Liver (tissue), 3 donors: ENCODE measurements at regions not wholly inside any gene's neighbourhood (a gene's known extent, or its start where the extent isn't known, plus 50 kb on each side); places are given as distances from the start of the nearest gene placed in this dataset.

Experiments
- EGR1 ChIP-seq, 2 donors: IDR thresholded peaks; 2 replicates each; pipeline ENCODE4 v1.6.1; 2016 to 2018; ENCODE audit warnings: antibody characterized with exemption in 2 of 2, low read depth in 2 of 2
- FOXA1 ChIP-seq: IDR thresholded peaks from 2 replicates; pipeline ENCODE4 v1.6.1; 2016; ENCODE audit warnings: antibody characterized with exemption
- GABPA ChIP-seq, 2 donors: IDR thresholded peaks in 1 of 2; conservative IDR thresholded peaks in 1 of 2; 2 replicates each; pipeline ENCODE4 v1.6.1; 2016; ENCODE audit warnings: antibody characterized with exemption in 2 of 2, mild to moderate bottlenecking in 1 of 2, moderate library complexity in 1 of 2
- HNF4G ChIP-seq: IDR thresholded peaks from 2 replicates; pipeline ENCODE4 v1.6.1; 2016; ENCODE audit warnings: antibody characterized with exemption
- JUND ChIP-seq, 2 donors: IDR thresholded peaks; 2 replicates each; pipeline ENCODE4 v1.6.1; 2016; ENCODE audit warnings: antibody characterized with exemption in 2 of 2
- MAX ChIP-seq: IDR thresholded peaks from 2 replicates; pipeline ENCODE4 v1.6.1; 2016; ENCODE audit warnings: antibody characterized with exemption
- NR2F2 ChIP-seq: IDR thresholded peaks from 2 replicates; pipeline ENCODE4 v1.6.1; 2016; ENCODE audit warnings: antibody characterized with exemption
- RAD21 ChIP-seq, 2 donors: IDR thresholded peaks; 2 replicates each; pipeline ENCODE4 v1.6.1; 2016; ENCODE audit warnings: antibody characterized with exemption in 2 of 2, mild to moderate bottlenecking in 2 of 2
- REST ChIP-seq: IDR thresholded peaks from 2 replicates; pipeline ENCODE4 v1.6.1; 2016; ENCODE audit warnings: antibody characterized with exemption, mild to moderate bottlenecking
- SP1 ChIP-seq: IDR thresholded peaks from 2 replicates; pipeline ENCODE4 v1.6.1; 2018; ENCODE audit warnings: antibody characterized with exemption, mild to moderate bottlenecking
- TAF1 ChIP-seq: conservative IDR thresholded peaks from 2 replicates; pipeline ENCODE4 v1.6.1; 2016; ENCODE audit warnings: antibody characterized with exemption, mild to moderate bottlenecking
- YY1 ChIP-seq: IDR thresholded peaks from 2 replicates; pipeline ENCODE4 v1.6.1; 2016; ENCODE audit warnings: antibody characterized with exemption, mild to moderate bottlenecking
- TF ChIP-seq, protein P1 (sequence below): fragments of 150-350 bp; IDR thresholded peaks from 2 replicates; pipeline ENCODE4 v1.5.1; 2017; ENCODE audit warnings: improper control_type of control experiment, low read depth, low read length; ENCODE audit not compliant: missing input control
- TF ChIP-seq, protein P2 (sequence below): IDR thresholded peaks from 2 replicates; pipeline ENCODE4 v1.6.1; 2016; ENCODE audit warnings: antibody characterized with exemption
- donor health status: healthy.
- donor health status: healthy.

- TF ChIP-seq, protein P1, sequence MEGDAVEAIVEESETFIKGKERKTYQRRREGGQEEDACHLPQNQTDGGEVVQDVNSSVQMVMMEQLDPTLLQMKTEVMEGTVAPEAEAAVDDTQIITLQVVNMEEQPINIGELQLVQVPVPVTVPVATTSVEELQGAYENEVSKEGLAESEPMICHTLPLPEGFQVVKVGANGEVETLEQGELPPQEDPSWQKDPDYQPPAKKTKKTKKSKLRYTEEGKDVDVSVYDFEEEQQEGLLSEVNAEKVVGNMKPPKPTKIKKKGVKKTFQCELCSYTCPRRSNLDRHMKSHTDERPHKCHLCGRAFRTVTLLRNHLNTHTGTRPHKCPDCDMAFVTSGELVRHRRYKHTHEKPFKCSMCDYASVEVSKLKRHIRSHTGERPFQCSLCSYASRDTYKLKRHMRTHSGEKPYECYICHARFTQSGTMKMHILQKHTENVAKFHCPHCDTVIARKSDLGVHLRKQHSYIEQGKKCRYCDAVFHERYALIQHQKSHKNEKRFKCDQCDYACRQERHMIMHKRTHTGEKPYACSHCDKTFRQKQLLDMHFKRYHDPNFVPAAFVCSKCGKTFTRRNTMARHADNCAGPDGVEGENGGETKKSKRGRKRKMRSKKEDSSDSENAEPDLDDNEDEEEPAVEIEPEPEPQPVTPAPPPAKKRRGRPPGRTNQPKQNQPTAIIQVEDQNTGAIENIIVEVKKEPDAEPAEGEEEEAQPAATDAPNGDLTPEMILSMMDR, result no peak
- no peak for TF ChIP-seq REST
- no peak for TF ChIP-seq MAX
- no peak for TF ChIP-seq YY1
- no peak for TF ChIP-seq GABPA (IDR thresholded peaks at IDR 0.05 in 1 of 2, conservative IDR thresholded peaks at IDR 0.05 in 1 of 2)
- no peak for TF ChIP-seq RAD21 (IDR thresholded peaks at IDR 0.05)
- TF ChIP-seq NR2F2, result no peak
- no peak for TF ChIP-seq HNF4G
- no peak for TF ChIP-seq SP1
- TF ChIP-seq JUND (IDR thresholded peaks at IDR 0.05), result no peak
- TF ChIP-seq, protein P2, sequence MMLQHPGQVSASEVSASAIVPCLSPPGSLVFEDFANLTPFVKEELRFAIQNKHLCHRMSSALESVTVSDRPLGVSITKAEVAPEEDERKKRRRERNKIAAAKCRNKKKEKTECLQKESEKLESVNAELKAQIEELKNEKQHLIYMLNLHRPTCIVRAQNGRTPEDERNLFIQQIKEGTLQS, result no peak
- TF ChIP-seq EGR1 (IDR thresholded peaks at IDR 0.05; ENCODE audit: low read depth in 2 of 2), result no peak
- no peak for TF ChIP-seq TAF1
- TF ChIP-seq FOXA1, result no peak
Observed at GRCh38 chr20:24751551-24751950, 197.5 kb upstream of the CST7 start.
